ENCODE measurements at regions not wholly inside any gene's neighbourhood (a gene's known extent, or its start where the extent isn't known, plus 50 kb on each side); places are given as distances from the start of the nearest gene placed in this dataset.

- DNase-seq = no peak
Observed at GRCh38 chr3:118810499-118811035, 224.1 kb downstream of the IGSF11 start.

DNA sequence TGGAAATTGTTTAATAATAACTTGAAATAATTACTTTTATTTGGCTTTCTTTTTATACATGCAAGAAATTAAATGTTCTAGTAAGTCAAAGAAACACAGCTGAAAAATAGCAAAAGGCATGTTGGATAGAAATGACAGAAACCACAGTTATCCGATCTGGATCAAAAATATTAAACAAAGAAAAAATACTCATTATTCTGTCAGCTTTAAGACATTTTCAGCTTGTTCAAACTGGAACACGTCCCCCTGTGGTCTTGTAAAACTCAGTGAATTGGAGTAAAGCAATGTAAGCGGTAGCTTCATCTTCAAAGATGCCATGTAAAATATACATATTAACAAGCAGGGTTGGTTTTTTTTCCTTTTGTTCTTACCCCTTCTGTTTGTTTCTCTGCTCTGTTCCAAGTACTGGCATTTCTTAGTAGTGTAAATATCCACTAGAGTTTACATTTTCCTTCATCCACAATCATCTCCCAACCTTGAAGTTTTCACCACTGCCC is 223.4 kb downstream of the IGSF11 start:
- DNase-seq = no peak

DNA sequence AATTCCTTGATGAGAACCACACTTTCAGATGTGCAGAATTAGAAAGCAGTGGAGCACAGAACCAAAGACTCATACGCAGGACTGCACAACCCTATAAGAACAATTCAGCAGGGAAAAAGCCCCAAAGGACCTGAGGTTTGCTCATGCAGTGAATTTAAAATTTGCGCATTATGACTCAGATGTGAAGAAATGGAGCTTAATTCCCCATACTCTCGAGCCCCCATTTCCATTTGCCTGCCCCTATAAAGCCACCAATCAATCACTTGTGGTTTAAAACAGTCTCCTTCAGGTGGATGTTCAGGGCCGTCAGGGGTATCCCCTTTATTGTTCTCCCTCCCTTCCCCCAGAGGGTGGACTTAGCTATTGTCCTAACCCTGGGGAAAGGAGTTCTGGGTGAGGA is 221.2 kb downstream of the IGSF11 start:
- DNase-seq = no peak

- DNase-seq = peak; percentile 34
Observed at GRCh38 chr3:118817748-118818165, 216.9 kb downstream of the IGSF11 start.

- DNase-seq = no peak
Observed at GRCh38 chr3:118818386-118818785, 216.3 kb downstream of the IGSF11 start.

DNA sequence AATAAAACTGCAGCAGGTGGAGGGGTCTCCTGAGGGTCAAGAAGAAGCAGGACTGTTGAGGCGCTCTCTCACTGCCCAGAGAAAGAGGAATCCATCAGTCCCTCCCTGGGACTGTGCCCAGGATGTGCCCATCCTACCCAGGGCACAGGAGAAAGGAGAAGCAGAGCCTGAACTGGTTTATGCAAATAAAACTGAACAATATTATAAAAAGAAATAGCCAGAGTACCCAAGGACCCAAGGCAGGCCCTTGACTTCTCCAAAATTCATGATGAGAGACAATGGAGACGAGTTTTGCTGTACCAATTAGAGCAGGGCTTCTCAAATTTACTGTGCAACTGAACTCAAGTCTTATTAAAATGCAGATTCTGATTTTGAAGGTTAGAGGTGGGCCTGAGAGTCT is 211.0 kb downstream of the IGSF11 start:
- DNase-seq = no peak

DNA sequence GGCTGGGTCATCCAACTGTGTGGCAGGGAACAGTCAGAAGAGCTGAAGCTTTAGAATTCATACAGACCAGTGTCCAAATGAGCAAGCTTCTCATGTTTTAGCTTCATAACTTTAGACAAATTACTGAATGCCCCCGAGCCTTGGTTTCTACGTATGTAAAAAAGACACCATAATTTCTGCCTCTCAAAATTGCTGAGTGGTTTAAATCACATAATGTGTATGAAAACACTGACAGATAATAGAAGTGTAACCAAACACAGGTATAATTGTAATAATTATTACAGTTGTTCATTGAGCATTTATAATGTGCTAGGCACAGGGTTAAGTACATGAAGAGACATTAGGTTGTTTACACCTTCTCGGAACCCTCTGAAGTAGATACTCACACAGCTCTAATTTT is 207.2 kb downstream of the IGSF11 start:
- DNase-seq = no peak

GRCh38 chr3:118828351-118828750 is 206.3 kb downstream of the IGSF11 start:
- DNase-seq = no peak

GRCh38 chr3:118833075-118833474 is 201.6 kb downstream of the IGSF11 start:
- no peak for DNase-seq

- no peak for DNase-seq
Observed at GRCh38 chr3:118838871-118839270, 195.8 kb downstream of the IGSF11 start.

- DNase-seq = no peak
Observed at GRCh38 chr3:118842147-118842863, 192.3 kb downstream of the IGSF11 start.

- no peak for DNase-seq
Observed at GRCh38 chr3:118846176-118846575, 188.5 kb downstream of the IGSF11 start.

Measured in NCI-H526 treated with DMSO at 0.1 percent for 48 hours (cell line).